HEK293T (cell line): ENCODE measurements at regions not wholly inside any gene's neighbourhood (a gene's known extent, or its start where the extent isn't known, plus 50 kb on each side); places are given as distances from the start of the nearest gene placed in this dataset.
A peak's percentile ranks its signal among the peaks of the same experiment; 100 is the strongest.

Experiments
- CTCF ChIA-PET: fragments of 350-600 bp; formaldehyde crosslinking; extraction: SDS; loops from one replicate; lab custom pipeline; 2021; ENCODE audit warnings: antibody characterized with exemption, inconsistent platforms; lab: Yijun Ruan, JAX
- POLR2A ChIA-PET: fragments of 350-600 bp; formaldehyde crosslinking; extraction: SDS; loops from one replicate; lab custom pipeline; 2020; ENCODE audit warnings: antibody characterized with exemption, inconsistent platforms; lab: Yijun Ruan, JAX
- DNase-seq: peaks from one replicate; pipeline ENCODE4 v3.0.0; 2012; ENCODE audit warnings: mixed read lengths; ENCODE audit errors: extremely low spot score
- ARNT ChIP-seq: fragments of 450-650 bp; IDR thresholded peaks from 2 replicates; pipeline ENCODE4 v1.6.1; 2017; ENCODE audit warnings: mild to moderate bottlenecking
- BHLHE40 ChIP-seq: fragments of 450-650 bp; IDR thresholded peaks from 2 replicates; pipeline ENCODE4 v1.6.1; 2016; ENCODE audit warnings: mild to moderate bottlenecking, moderate library complexity, borderline replicate concordance
- CTBP1 ChIP-seq: fragments of 450-650 bp; IDR thresholded peaks from 2 replicates; pipeline ENCODE4 v1.6.1; 2016; ENCODE audit warnings: borderline replicate concordance
- ELF4 ChIP-seq: fragments of 450-650 bp; IDR thresholded peaks from 2 replicates; pipeline ENCODE4 v1.6.1; 2017; ENCODE audit warnings: antibody characterized with exemption
- FOXA1 ChIP-seq: fragments of 450-650 bp; IDR thresholded peaks from 2 replicates; pipeline ENCODE4 v1.6.1; 2016; ENCODE audit warnings: mild to moderate bottlenecking
- FOXM1 ChIP-seq: fragments of 450-650 bp; IDR thresholded peaks from 2 replicates; pipeline ENCODE4 v1.6.1; 2017; ENCODE audit warnings: mild to moderate bottlenecking, borderline replicate concordance
- HDGF ChIP-seq: fragments of 450-650 bp; IDR thresholded peaks from 2 replicates; pipeline ENCODE4 v1.6.1; 2017; ENCODE audit warnings: antibody characterized with exemption, borderline replicate concordance
- L3MBTL2 ChIP-seq: fragments of 450-650 bp; conservative IDR thresholded peaks from 2 replicates; pipeline ENCODE4 v1.6.1; 2016; ENCODE audit warnings: mild to moderate bottlenecking
- LEF1 ChIP-seq: fragments of 450-650 bp; IDR thresholded peaks from 2 replicates; pipeline ENCODE4 v1.6.1; 2017; ENCODE audit warnings: mild to moderate bottlenecking, borderline replicate concordance
- NFRKB ChIP-seq: fragments of 450-650 bp; IDR thresholded peaks from 2 replicates; pipeline ENCODE4 v1.6.1; 2016; ENCODE audit warnings: mild to moderate bottlenecking, moderate library complexity
- PKNOX1 ChIP-seq: fragments of 450-650 bp; IDR thresholded peaks from 2 replicates; pipeline ENCODE4 v1.6.1; 2016
- SP1 ChIP-seq: fragments of 450-650 bp; IDR thresholded peaks from 2 replicates; pipeline ENCODE4 v1.6.1; 2017
- SUZ12 ChIP-seq: fragments of 450-650 bp; IDR thresholded peaks from 2 replicates; pipeline ENCODE4 v1.6.1; 2016; ENCODE audit warnings: mild to moderate bottlenecking
- TARDBP ChIP-seq: fragments of 450-650 bp; IDR thresholded peaks from 2 replicates; pipeline ENCODE4 v1.6.1; 2016
- ZNF384 ChIP-seq: fragments of 450-650 bp; IDR thresholded peaks from 2 replicates; pipeline ENCODE4 v1.6.1; 2016

- TF ChIP-seq FOXA1 (no peak), NFRKB (no peak), CTBP1 (no peak), BHLHE40 (no peak), FOXM1 (no peak), PKNOX1 (no peak), ZNF384 (no peak), SUZ12 (no peak), ELF4 (no peak), TARDBP (no peak), SP1 (no peak), LEF1 (no peak)
- POLR2A ChIA-PET, result no interaction called here
- DNase-seq, result no peak
- CTCF ChIA-PET, result no interaction called here
These were observed 318.9 kb upstream of the HS6ST1 start for GRCh38 chr2:128637481-128638155.

GRCh38 chr2:128638341-128639119, 319.9 kb upstream of the HS6ST1 start:
- DNase-seq, result peak; percentile 53
- CTCF ChIA-PET, result no interaction called here
- TF ChIP-seq NFRKB (no peak), PKNOX1 (no peak), ELF4 (no peak), BHLHE40 (no peak), FOXA1 (no peak)
- POLR2A ChIA-PET, result interaction anchor here (0.8 kb wide), 1 partner anchor 32 kb away, joined by 3 read pairs; no protein-coding TSS in a partner anchor

- no peak for DNase-seq
- ChIA-PET CTCF (no interaction called here), POLR2A (interaction anchor here (0.8 kb wide), 1 partner anchor 31 kb away, joined by 3 read pairs; no protein-coding TSS in a partner anchor)
- TF ChIP-seq CTBP1, result no peak
These were observed 320.4 kb upstream of the HS6ST1 start for GRCh38 chr2:128639120-128639477.

- no peak for TF ChIP-seq CTBP1
- no peak for TF ChIP-seq FOXA1
- no peak for TF ChIP-seq HDGF
- no peak for TF ChIP-seq ARNT
- TF ChIP-seq PKNOX1, result no peak
- no peak for TF ChIP-seq ZNF384
- no peak for TF ChIP-seq L3MBTL2
- no peak for TF ChIP-seq FOXM1
- POLR2A ChIA-PET, result no interaction called here
- DNase-seq, result no peak
- CTCF ChIA-PET, result no interaction called here
These were observed 321.0 kb upstream of the HS6ST1 start for GRCh38 chr2:128639693-128640092.

GRCh38 chr2:128640166-128640844, 321.6 kb upstream of the HS6ST1 start:
- ChIA-PET POLR2A (no interaction called here), CTCF (no interaction called here)
- TF ChIP-seq L3MBTL2, result no peak
- no peak for TF ChIP-seq NFRKB
- TF ChIP-seq PKNOX1, result no peak
- TF ChIP-seq ARNT, result no peak
- TF ChIP-seq TARDBP, result no peak
- TF ChIP-seq LEF1, result no peak
- TF ChIP-seq CTBP1, result no peak
- TF ChIP-seq HDGF, result no peak
- TF ChIP-seq SUZ12, result no peak
- TF ChIP-seq ZNF384, result no peak
- no peak for TF ChIP-seq FOXM1
- no peak for TF ChIP-seq FOXA1
- TF ChIP-seq ELF4, result no peak

GRCh38 chr2:128640845-128641360, 322.2 kb upstream of the HS6ST1 start:
- ChIA-PET CTCF (no interaction called here), POLR2A (no interaction called here)
- no peak for DNase-seq
- TF ChIP-seq FOXM1, result no peak
- no peak for TF ChIP-seq PKNOX1
- TF ChIP-seq L3MBTL2, result no peak
- no peak for TF ChIP-seq SUZ12
- TF ChIP-seq NFRKB, result no peak
- TF ChIP-seq BHLHE40, result no peak
- no peak for TF ChIP-seq ELF4
- TF ChIP-seq TARDBP, result no peak
- no peak for TF ChIP-seq ZNF384

More at GRCh38 chr2:128640166-128640844, 321.6 kb upstream of the HS6ST1 start:
- DNase-seq, result no peak
